Muscle layer of colon (tissue), 2 donors: ENCODE measurements at regions not wholly inside any gene's neighbourhood (a gene's known extent, or its start where the extent isn't known, plus 50 kb on each side); places are given as distances from the start of the nearest gene placed in this dataset.

Experiments
- H3K27ac ChIP-seq: one replicate; pipeline ENCODE4 v1.7.0; 2013; ENCODE audit warnings: low read depth, mild to moderate bottlenecking, low read length, moderate library complexity
- H3K27me3 ChIP-seq, 2 donors: one replicate each; pipeline ENCODE4 v1.7.0; 2013; ENCODE audit warnings: low read length in 2 of 2, mild to moderate bottlenecking in 2 of 2; ENCODE audit not compliant: insufficient read depth in 2 of 2, control insufficient read depth in 1 of 2
- H3K36me3 ChIP-seq: one replicate; pipeline ENCODE4 v1.7.0; 2013; ENCODE audit warnings: mild to moderate bottlenecking, low read length; ENCODE audit not compliant: insufficient read depth
- H3K4me1 ChIP-seq: one replicate; pipeline ENCODE4 v1.7.0; 2013; ENCODE audit warnings: mild to moderate bottlenecking, low read length; ENCODE audit not compliant: insufficient read depth
- H3K4me3 ChIP-seq, 2 donors: one replicate each; pipeline ENCODE4 v1.7.0; 2013; ENCODE audit warnings: low read length in 2 of 2, low read depth in 1 of 2, mild to moderate bottlenecking in 1 of 2, moderate library complexity in 1 of 2
- H3K9ac ChIP-seq: one replicate; pipeline ENCODE4 v1.7.0; 2013; ENCODE audit warnings: low read length
- H3K9me3 ChIP-seq: one replicate; pipeline ENCODE4 v1.7.0; 2013; ENCODE audit warnings: mild to moderate bottlenecking, low read length
- donor health status: abdominal sarcoma.
- donor health status: Adenocarcinoma of cecum.

- Histone ChIP-seq H3K9me3 (no peaks in the 10 kb centered on the region), H3K36me3 (no peaks in the 10 kb centered on the region), H3K4me3 (no peak overlapping the region), H3K27me3 (no peaks in the 10 kb centered on the region), H3K4me1 (peaks cover 44% of the 10 kb centered on the region), H3K9ac (no peak overlapping the region), H3K27ac (no peak overlapping the region)
These were observed 136.5 kb upstream of the RBMS3 start for GRCh38 chr3:29144361-29144760.

GRCh38 chr3:29144807-29145206, 136.1 kb upstream of the RBMS3 start:
- Histone ChIP-seq H3K4me1 (peaks cover 44% of the 10 kb centered on the region), H3K27me3 (no peaks in the 10 kb centered on the region), H3K4me3 (no peak overlapping the region), H3K9ac (no peak overlapping the region), H3K36me3 (no peaks in the 10 kb centered on the region), H3K27ac (no peak overlapping the region), H3K9me3 (no peaks in the 10 kb centered on the region)

- Histone ChIP-seq H3K4me1 (peaks cover 38% of the 10 kb centered on the region), H3K27me3 (no peaks in the 10 kb centered on the region), H3K27ac (no peak overlapping the region), H3K4me3 (no peak overlapping the region), H3K9ac (no peak overlapping the region), H3K36me3 (no peaks in the 10 kb centered on the region), H3K9me3 (no peaks in the 10 kb centered on the region)
These were observed 135.5 kb upstream of the RBMS3 start for GRCh38 chr3:29145360-29145759.

GRCh38 chr3:29152379-29152778, 128.5 kb upstream of the RBMS3 start:
- no peaks in the 10 kb centered on the region for H3K27me3 ChIP-seq
- no peak overlapping the region for H3K4me3 ChIP-seq
- no peaks in the 10 kb centered on the region for H3K36me3 ChIP-seq
- no peaks in the 10 kb centered on the region for H3K9me3 ChIP-seq
- H3K9ac ChIP-seq = no peak overlapping the region
- H3K4me1 ChIP-seq = no peaks in the 10 kb centered on the region
- no peak overlapping the region for H3K27ac ChIP-seq

- Histone ChIP-seq H3K36me3 (no peaks in the 10 kb centered on the region), H3K9me3 (no peaks in the 10 kb centered on the region), H3K4me3 (no peak overlapping the region), H3K27ac (no peak overlapping the region), H3K9ac (no peak overlapping the region), H3K27me3 (no peaks in the 10 kb centered on the region), H3K4me1 (no peaks in the 10 kb centered on the region)
These were observed 127.1 kb upstream of the RBMS3 start for GRCh38 chr3:29153811-29154210.

GRCh38 chr3:29156086-29156715, 124.7 kb upstream of the RBMS3 start:
- Histone ChIP-seq H3K4me3 (no peak overlapping the region), H3K27me3 (no peaks in the 10 kb centered on the region), H3K27ac (no peak overlapping the region), H3K9me3 (no peaks in the 10 kb centered on the region), H3K9ac (no peak overlapping the region), H3K36me3 (no peaks in the 10 kb centered on the region), H3K4me1 (no peaks in the 10 kb centered on the region)

GRCh38 chr3:29164825-29165224, 116.0 kb upstream of the RBMS3 start:
- Histone ChIP-seq H3K36me3 (no peaks in the 10 kb centered on the region), H3K9me3 (no peaks in the 10 kb centered on the region), H3K4me1 (no peaks in the 10 kb centered on the region), H3K4me3 (no peak overlapping the region), H3K9ac (no peak overlapping the region), H3K27ac (no peak overlapping the region), H3K27me3 (no peaks in the 10 kb centered on the region)

- H3K9me3 ChIP-seq = no peaks in the 10 kb centered on the region
- H3K4me3 ChIP-seq = no peak overlapping the region
- H3K36me3 ChIP-seq = no peaks in the 10 kb centered on the region
- H3K4me1 ChIP-seq = no peaks in the 10 kb centered on the region
- H3K9ac ChIP-seq = no peak overlapping the region
- H3K27me3 ChIP-seq = no peaks in the 10 kb centered on the region
- no peak overlapping the region for H3K27ac ChIP-seq
These were observed 113.7 kb upstream of the RBMS3 start for GRCh38 chr3:29167180-29167579.

GRCh38 chr3:29168081-29168480, 112.8 kb upstream of the RBMS3 start:
- H3K9ac ChIP-seq = no peak overlapping the region

GRCh38 chr3:29168696-29169095, 112.2 kb upstream of the RBMS3 start:
- Histone ChIP-seq H3K4me1 (no peaks in the 10 kb centered on the region), H3K9me3 (no peaks in the 10 kb centered on the region), H3K27ac (no peak overlapping the region), H3K27me3 (no peaks in the 10 kb centered on the region), H3K36me3 (no peaks in the 10 kb centered on the region), H3K9ac (no peak overlapping the region), H3K4me3 (no peak overlapping the region)

More at GRCh38 chr3:29168081-29168480, 112.8 kb upstream of the RBMS3 start:
- H3K4me1 ChIP-seq = no peaks in the 10 kb centered on the region
- no peaks in the 10 kb centered on the region for H3K9me3 ChIP-seq
- H3K27me3 ChIP-seq = no peaks in the 10 kb centered on the region
- H3K4me3 ChIP-seq = no peak overlapping the region
- no peak overlapping the region for H3K27ac ChIP-seq
- no peaks in the 10 kb centered on the region for H3K36me3 ChIP-seq

- no peak overlapping the region for H3K27ac ChIP-seq
- H3K9ac ChIP-seq = no peak overlapping the region
- no peaks in the 10 kb centered on the region for H3K27me3 ChIP-seq
- no peaks in the 10 kb centered on the region for H3K4me1 ChIP-seq
- H3K9me3 ChIP-seq = no peaks in the 10 kb centered on the region
- no peaks in the 10 kb centered on the region for H3K36me3 ChIP-seq
- H3K4me3 ChIP-seq = no peak overlapping the region
These were observed 111.4 kb upstream of the RBMS3 start for GRCh38 chr3:29169451-29169850.
